H9 (cell line): ENCODE measurements at regions not wholly inside any gene's neighbourhood (a gene's known extent, or its start where the extent isn't known, plus 50 kb on each side); places are given as distances from the start of the nearest gene placed in this dataset.

Source experiments
- DNase-seq: peaks from one replicate; pipeline ENCODE4 v3.0.0-alpha.2; 2017
- H2AFZ ChIP-seq: one replicate; pipeline ENCODE4 v1.6.1; 2013; ENCODE audit warnings: mild to moderate bottlenecking, low read length, control low read depth, moderate library complexity
- H2AK5ac ChIP-seq: 2 replicates; pipeline ENCODE4 v1.6.1; 2013; ENCODE audit warnings: low read length, control low read depth, mixed read lengths; ENCODE audit not compliant: insufficient read length
- H2BK120ac ChIP-seq: one replicate; pipeline ENCODE4 v1.6.1; 2013; ENCODE audit warnings: low read depth, mild to moderate bottlenecking, low read length, control low read depth, inconsistent platforms; ENCODE audit not compliant: poor library complexity, severe bottlenecking
- H2BK12ac ChIP-seq: 2 replicates; pipeline ENCODE4 v1.6.1; 2013; ENCODE audit warnings: low read length, control low read depth, mixed read lengths, low read depth; ENCODE audit not compliant: insufficient read length
- H2BK15ac ChIP-seq: 2 replicates; pipeline ENCODE4 v1.6.1; 2013; ENCODE audit warnings: low read depth, low read length, control low read depth
- H2BK20ac ChIP-seq: one replicate; pipeline ENCODE4 v1.6.1; 2013; ENCODE audit warnings: low read depth, mild to moderate bottlenecking, low read length, control low read depth, inconsistent platforms; ENCODE audit not compliant: poor library complexity, severe bottlenecking
- H2BK5ac ChIP-seq: 2 replicates; pipeline ENCODE4 v1.6.1; 2013; ENCODE audit warnings: low read length, control low read depth, mixed read lengths; ENCODE audit not compliant: insufficient read length
- H3K14ac ChIP-seq: 2 replicates; pipeline ENCODE4 v1.6.1; 2013; ENCODE audit warnings: low read length, control low read depth; ENCODE audit not compliant: insufficient read depth
- H3K18ac ChIP-seq: 2 replicates; pipeline ENCODE4 v1.6.1; 2013; ENCODE audit warnings: low read depth, mild to moderate bottlenecking, mixed read lengths, low read length, control low read depth; ENCODE audit not compliant: insufficient read length
- H3K23ac ChIP-seq: 2 replicates; pipeline ENCODE4 v1.6.1; 2013; ENCODE audit warnings: low read length, control low read depth, mixed read lengths, low read depth; ENCODE audit not compliant: insufficient read length
- H3K23me2 ChIP-seq: 2 replicates; pipeline ENCODE4 v1.6.1; 2013; ENCODE audit warnings: low read depth, mild to moderate bottlenecking, mixed read lengths, low read length, control low read depth; ENCODE audit not compliant: insufficient read length, poor library complexity, severe bottlenecking
- H3K27ac ChIP-seq: 2 replicates; pipeline ENCODE4 v1.5.1; 2013; ENCODE audit warnings: low read length, control low read depth, mixed read lengths, low read depth; ENCODE audit not compliant: insufficient read length
- H3K27me3 ChIP-seq: 2 replicates; pipeline ENCODE4 v1.6.1; 2013; ENCODE audit warnings: low read length, control low read depth, inconsistent platforms; ENCODE audit not compliant: insufficient read depth
- H3K4ac ChIP-seq: 2 replicates; pipeline ENCODE4 v1.6.1; 2013; ENCODE audit warnings: low read depth, mild to moderate bottlenecking, control low read depth, inconsistent platforms, low read length, moderate library complexity
- H3K4me1 ChIP-seq: 2 replicates; pipeline ENCODE4 v1.6.1; 2013; ENCODE audit warnings: low read length, control low read depth, inconsistent platforms; ENCODE audit not compliant: insufficient read depth
- H3K4me2 ChIP-seq: 2 replicates; pipeline ENCODE4 v1.6.1; 2013; ENCODE audit warnings: low read length, control low read depth, mixed read lengths; ENCODE audit not compliant: insufficient read length, insufficient read depth
- H3K56ac ChIP-seq: 2 replicates; pipeline ENCODE4 v1.6.1; 2013; ENCODE audit warnings: low read depth, mild to moderate bottlenecking, mixed read lengths, low read length, control low read depth; ENCODE audit not compliant: insufficient read length
- H3K79me1 ChIP-seq: 2 replicates; pipeline ENCODE4 v1.6.1; 2013; ENCODE audit warnings: low read depth, mild to moderate bottlenecking, moderate library complexity, low read length, control low read depth, inconsistent platforms; ENCODE audit not compliant: insufficient read depth, poor library complexity, severe bottlenecking
- H3K79me2 ChIP-seq: 2 replicates; pipeline ENCODE4 v1.6.1; 2013; ENCODE audit warnings: low read length, control low read depth, inconsistent platforms; ENCODE audit not compliant: insufficient read depth
- H3K9ac ChIP-seq: 2 replicates; pipeline ENCODE4 v1.6.1; 2013; ENCODE audit warnings: low read length, control low read depth, mixed read lengths; ENCODE audit not compliant: insufficient read length; ENCODE audit errors: extremely low read depth
- H3K9me3 ChIP-seq: one replicate; pipeline ENCODE4 v1.6.1; 2013; ENCODE audit warnings: low read depth, low read length, inconsistent platforms; ENCODE audit not compliant: control insufficient read depth
- H3T11ph ChIP-seq: one replicate; pipeline ENCODE4 v1.6.1; 2013; ENCODE audit warnings: mild to moderate bottlenecking, low read length, control low read depth, inconsistent platforms
- H4K20me1 ChIP-seq: one replicate; pipeline ENCODE4 v1.6.1; 2013; ENCODE audit not compliant: control insufficient read depth, insufficient read length, insufficient read depth
- H4K5ac ChIP-seq: 2 replicates; pipeline ENCODE4 v1.6.1; 2013; ENCODE audit warnings: low read depth, mild to moderate bottlenecking, mixed read lengths, low read length, control low read depth; ENCODE audit not compliant: insufficient read length
- H4K8ac ChIP-seq: replicated peaks from 2 replicates; pipeline ENCODE4 v1.6.1; 2013; ENCODE audit warnings: low read length, control low read depth, mixed read lengths, low read depth; ENCODE audit not compliant: insufficient read length
- H4K91ac ChIP-seq: 2 replicates; pipeline ENCODE4 v1.6.1; 2013; ENCODE audit warnings: low read depth, mild to moderate bottlenecking, moderate library complexity, mixed read lengths, low read length, control low read depth; ENCODE audit not compliant: insufficient read length
- H3K27ac Mint-ChIP-seq, 3 experiments: 2 replicates in 2 of 3; 3 replicates in 1 of 3; pipeline ENCODE4 v1.8.0; 2020 to 2021; ENCODE audit warnings: mixed read lengths in 3 of 3, mild to moderate bottlenecking in 1 of 3, moderate library complexity in 1 of 3
- H3K27me3 Mint-ChIP-seq: 2 replicates; pipeline ENCODE4 v1.8.0; 2021; ENCODE audit warnings: low read depth, mild to moderate bottlenecking, moderate library complexity, mixed read lengths
- H3K36me3 Mint-ChIP-seq, 3 experiments: 2 replicates in 2 of 3; 3 replicates in 1 of 3; pipeline ENCODE4 v1.8.0; 2020 to 2021; ENCODE audit warnings: low read depth in 3 of 3, mixed read lengths in 3 of 3; ENCODE audit not compliant: insufficient read depth in 1 of 3
- H3K4me1 Mint-ChIP-seq, 2 experiments: 2 replicates each; pipeline ENCODE4 v1.8.0; 2020; ENCODE audit warnings: mixed read lengths in 2 of 2
- H3K4me3 Mint-ChIP-seq, 2 experiments: 2 replicates in 1 of 2; 3 replicates in 1 of 2; pipeline ENCODE4 v1.8.0; 2020 to 2021; ENCODE audit warnings: mild to moderate bottlenecking in 2 of 2, mixed read lengths in 2 of 2, moderate library complexity in 1 of 2
- H3K9me3 Mint-ChIP-seq, 2 experiments: 2 replicates in 1 of 2; 3 replicates in 1 of 2; pipeline ENCODE4 v1.8.0; 2020; ENCODE audit warnings: mild to moderate bottlenecking in 2 of 2, mixed read lengths in 2 of 2, moderate library complexity in 1 of 2
- WGBS: extraction: QIAGEN DNeasy Blood & Tissue Kit; methylation state at CpG from one replicate; pipeline ENCODE4 v1.1.7; 2013; ENCODE audit warnings: missing lambda C conversion rate, low lambda C conversion rate, mixed read lengths; ENCODE audit not compliant: insufficient read length; ENCODE audit errors: extremely low coverage; 5-methylcytosine and 5-hydroxymethylcytosine counted together
- TF ChIP-seq, protein P1 (sequence below): fragments of 200-600 bp; sonication (generic); conservative IDR thresholded peaks from 3 replicates; pipeline ENCODE4 v1.8.0; 2021; ENCODE audit warnings: antibody characterized with exemption, mild to moderate bottlenecking

- Histone ChIP-seq H4K5ac (no peak overlapping the region), H3K79me1 (no peaks in the 10 kb centered on the region), H3K27ac (no peak overlapping the region), H3K56ac (no peak overlapping the region), H3T11ph (no peak overlapping the region), H3K4me1 (no peaks in the 10 kb centered on the region), H3K9me3 (no peaks in the 10 kb centered on the region), H2AFZ (no peak overlapping the region), H2BK5ac (no peak overlapping the region), H3K18ac (no peak overlapping the region), H2BK12ac (no peak overlapping the region), H3K79me2 (no peaks in the 10 kb centered on the region), H2BK120ac (no peak overlapping the region), H3K4ac (no peak overlapping the region), H4K91ac (no peak overlapping the region), H3K27me3 (no peaks in the 10 kb centered on the region), H4K20me1 (no peaks in the 10 kb centered on the region), H3K23me2 (no peaks in the 10 kb centered on the region), H2BK20ac (no peak overlapping the region), H2AK5ac (no peak overlapping the region), H3K4me2 (no peak overlapping the region), H3K14ac (no peak overlapping the region), H3K23ac (no peak overlapping the region), H3K9ac (no peak overlapping the region), H2BK15ac (no peak overlapping the region), H4K8ac (no peak overlapping the region)
- Mint-ChIP-seq H3K9me3 (no peaks in the 10 kb centered on the region), H3K4me1 (peaks cover 0 to 4% of the 10 kb centered on the region in 2 experiments; a peak in 2 of 4 replicates), H3K27ac (no peak overlapping the region), H3K27me3 (no peaks in the 10 kb centered on the region), H3K36me3 (no peaks in the 10 kb centered on the region), H3K4me3 (no peak overlapping the region)
- TF ChIP-seq, protein P1, sequence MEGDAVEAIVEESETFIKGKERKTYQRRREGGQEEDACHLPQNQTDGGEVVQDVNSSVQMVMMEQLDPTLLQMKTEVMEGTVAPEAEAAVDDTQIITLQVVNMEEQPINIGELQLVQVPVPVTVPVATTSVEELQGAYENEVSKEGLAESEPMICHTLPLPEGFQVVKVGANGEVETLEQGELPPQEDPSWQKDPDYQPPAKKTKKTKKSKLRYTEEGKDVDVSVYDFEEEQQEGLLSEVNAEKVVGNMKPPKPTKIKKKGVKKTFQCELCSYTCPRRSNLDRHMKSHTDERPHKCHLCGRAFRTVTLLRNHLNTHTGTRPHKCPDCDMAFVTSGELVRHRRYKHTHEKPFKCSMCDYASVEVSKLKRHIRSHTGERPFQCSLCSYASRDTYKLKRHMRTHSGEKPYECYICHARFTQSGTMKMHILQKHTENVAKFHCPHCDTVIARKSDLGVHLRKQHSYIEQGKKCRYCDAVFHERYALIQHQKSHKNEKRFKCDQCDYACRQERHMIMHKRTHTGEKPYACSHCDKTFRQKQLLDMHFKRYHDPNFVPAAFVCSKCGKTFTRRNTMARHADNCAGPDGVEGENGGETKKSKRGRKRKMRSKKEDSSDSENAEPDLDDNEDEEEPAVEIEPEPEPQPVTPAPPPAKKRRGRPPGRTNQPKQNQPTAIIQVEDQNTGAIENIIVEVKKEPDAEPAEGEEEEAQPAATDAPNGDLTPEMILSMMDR: no peak
- DNase-seq: no peak
- no CpG with 5 or more reads among the region's 4 CpGs for WGBS
These were observed 65.1 kb downstream of the SIX6 start for GRCh38 chr14:60573943-60574495.
